Glomerular endothelial cell (primary cell): ENCODE measurements at regions not wholly inside any gene's neighbourhood (a gene's known extent, or its start where the extent isn't known, plus 50 kb on each side); places are given as distances from the start of the nearest gene placed in this dataset.
A peak's percentile ranks its signal among the peaks of the same experiment; 100 is the strongest.

ENCODE experiments used
- DNase-seq: peaks from one replicate; pipeline ENCODE4 v3.0.0-alpha.2; 2011; ENCODE audit warnings: low read depth, low spot score; ENCODE audit errors: extremely low read depth

- no peak for DNase-seq
Observed at GRCh38 chr14:71201840-71202239, 294.6 kb downstream of the PCNX1 start.

- no peak for DNase-seq
Observed at GRCh38 chr14:71202881-71203280, 295.6 kb downstream of the PCNX1 start.

- no peak for DNase-seq
Observed at GRCh38 chr14:71203306-71203705, 296.0 kb downstream of the PCNX1 start.

- no peak for DNase-seq
Observed at GRCh38 chr14:71204231-71204630, 297.0 kb downstream of the PCNX1 start.

DNA sequence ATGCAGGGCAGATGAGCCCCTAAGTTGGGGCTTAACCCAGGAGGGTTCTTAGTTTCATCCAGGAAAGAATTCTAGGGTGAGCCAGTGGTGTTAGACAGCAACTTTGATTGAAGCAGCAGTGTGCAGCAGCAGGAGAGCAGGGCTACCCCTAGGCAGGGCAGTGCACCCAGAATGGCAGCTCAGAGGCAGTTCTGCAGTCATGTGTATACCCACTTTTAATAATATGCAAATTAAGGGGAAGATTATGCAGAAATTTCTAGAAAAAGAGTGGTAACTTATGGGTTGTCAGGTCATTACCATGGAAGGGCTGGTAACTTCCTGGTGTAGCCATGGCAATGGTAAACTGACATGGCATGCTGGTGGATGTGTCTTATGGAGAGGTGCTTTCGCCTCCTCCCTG, 297.5 kb downstream of the PCNX1 start:
- DNase-seq: no peak

GRCh38 chr14:71206123-71206522, 298.9 kb downstream of the PCNX1 start:
- no peak for DNase-seq

- DNase-seq: peak; percentile 58
Observed at GRCh38 chr14:71206766-71207371, 299.6 kb downstream of the PCNX1 start.

GRCh38 chr14:71208702-71209357, 301.6 kb downstream of the PCNX1 start:
- no peak for DNase-seq

- no peak for DNase-seq
Observed at GRCh38 chr14:71209888-71210287, 302.6 kb downstream of the PCNX1 start.

GRCh38 chr14:71212093-71212492, 304.8 kb downstream of the PCNX1 start:
- DNase-seq: no peak

GRCh38 chr14:71212683-71213107, 305.4 kb downstream of the PCNX1 start:
- no peak for DNase-seq

- no peak for DNase-seq
Observed at GRCh38 chr14:71214241-71214640, 307.0 kb downstream of the PCNX1 start.

GRCh38 chr14:71220462-71220861, 313.2 kb downstream of the PCNX1 start:
- DNase-seq: no peak

- no peak for DNase-seq
Observed at GRCh38 chr14:71221119-71221518, 313.9 kb downstream of the PCNX1 start.

GRCh38 chr14:71225113-71225512, 317.9 kb downstream of the PCNX1 start:
- DNase-seq: no peak

DNA sequence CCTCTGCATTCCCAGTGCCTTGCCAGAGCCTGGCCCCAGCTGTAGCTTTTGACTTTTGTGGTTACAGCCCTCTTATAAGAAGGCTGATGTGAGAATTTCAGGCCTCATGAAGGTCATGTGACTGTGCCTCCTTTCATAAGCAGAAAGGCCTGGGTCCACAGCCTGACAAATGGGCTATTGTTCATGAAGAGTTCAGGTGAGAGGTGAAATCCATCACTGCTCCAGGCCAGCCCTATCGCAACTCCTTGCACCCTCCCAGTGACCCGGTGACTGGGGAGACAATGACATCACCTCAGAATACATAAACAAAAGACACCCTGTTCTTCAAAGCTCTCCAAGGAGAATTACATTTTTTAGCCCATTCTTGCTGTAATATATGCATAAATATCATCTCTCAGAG, 321.5 kb downstream of the PCNX1 start:
- no peak for DNase-seq

GRCh38 chr14:71229875-71230274, 322.6 kb downstream of the PCNX1 start:
- no peak for DNase-seq

GRCh38 chr14:71230897-71231296, 323.6 kb downstream of the PCNX1 start:
- no peak for DNase-seq

GRCh38 chr14:71231521-71232393, 324.5 kb downstream of the PCNX1 start:
- no peak for DNase-seq

GRCh38 chr14:71232506-71232905, 325.2 kb downstream of the PCNX1 start:
- DNase-seq: no peak

GRCh38 chr14:71235875-71236274, 328.6 kb downstream of the PCNX1 start:
- DNase-seq: no peak

DNA sequence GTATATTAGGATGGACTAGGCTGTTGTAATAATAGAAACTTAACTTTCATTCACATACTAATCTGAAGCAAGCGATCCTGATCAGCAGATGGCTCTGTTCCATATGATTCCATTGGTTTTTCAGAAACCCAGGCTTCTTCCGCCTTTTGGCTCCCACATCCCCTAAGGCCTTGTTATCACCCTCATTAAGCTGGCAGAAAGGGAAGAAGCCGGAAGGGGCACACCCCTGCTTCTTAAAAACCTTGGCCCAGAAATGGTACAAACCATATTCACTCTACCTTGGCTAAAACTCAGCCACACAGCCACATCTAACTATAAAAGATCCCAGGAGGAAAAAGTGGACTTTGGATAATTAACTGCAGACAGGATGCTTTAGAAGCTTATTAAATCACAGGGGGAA, 329.2 kb downstream of the PCNX1 start:
- no peak for DNase-seq
